Uterus (tissue), 2 donors: ENCODE measurements at regions not wholly inside any gene's neighbourhood (a gene's known extent, or its start where the extent isn't known, plus 50 kb on each side); places are given as distances from the start of the nearest gene placed in this dataset.

ENCODE experiments used
- CTCF ChIP-seq, 4 experiments: fragments of 200-600 bp in 2 of 4; fragments of 450-650 bp in 2 of 4; sonication (generic) in 2 of 4; IDR thresholded peaks; one replicate each; pipeline ENCODE4 v1.5.1; 2016 to 2019; ENCODE audit warnings: antibody characterized with exemption in 4 of 4, mild to moderate bottlenecking in 2 of 4, moderate library complexity in 1 of 4
- POLR2A ChIP-seq, 2 donors: fragments of 450-650 bp; IDR thresholded peaks; one replicate each; pipeline ENCODE4 v1.6.1; 2016; ENCODE audit warnings: antibody characterized with exemption in 2 of 2, mild to moderate bottlenecking in 1 of 2, moderate library complexity in 1 of 2

GRCh38 chr6:140083375-140083774, 708.9 kb upstream of the CITED2 start:
- TF ChIP-seq CTCF (IDR thresholded peaks at IDR 0.05): no peak
- TF ChIP-seq POLR2A (IDR thresholded peaks at IDR 0.05): no peak
